ENCODE measurements at regions not wholly inside any gene's neighbourhood (a gene's known extent, or its start where the extent isn't known, plus 50 kb on each side); places are given as distances from the start of the nearest gene placed in this dataset.

DNA sequence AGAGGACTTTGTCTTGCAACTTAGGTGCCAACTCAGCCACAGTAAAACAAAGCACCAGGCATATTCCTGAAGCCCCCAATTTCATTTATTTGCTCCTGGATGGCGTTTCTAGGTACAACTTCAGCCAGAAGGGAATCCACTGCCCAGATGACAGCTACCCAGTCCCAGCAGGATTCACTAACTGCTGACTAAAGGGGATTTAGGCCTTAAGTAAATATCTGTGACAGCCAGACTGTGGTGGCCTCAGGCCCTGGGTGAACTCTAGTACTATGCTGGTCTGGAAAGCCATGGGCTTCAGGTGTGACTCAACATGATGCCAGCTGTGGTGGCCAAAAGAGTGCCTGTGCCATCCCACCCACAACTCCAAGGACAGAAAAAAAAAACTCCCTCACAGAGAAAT, 396.1 kb upstream of the CCNG1 start:
- TF ChIP-seq, protein P1, sequence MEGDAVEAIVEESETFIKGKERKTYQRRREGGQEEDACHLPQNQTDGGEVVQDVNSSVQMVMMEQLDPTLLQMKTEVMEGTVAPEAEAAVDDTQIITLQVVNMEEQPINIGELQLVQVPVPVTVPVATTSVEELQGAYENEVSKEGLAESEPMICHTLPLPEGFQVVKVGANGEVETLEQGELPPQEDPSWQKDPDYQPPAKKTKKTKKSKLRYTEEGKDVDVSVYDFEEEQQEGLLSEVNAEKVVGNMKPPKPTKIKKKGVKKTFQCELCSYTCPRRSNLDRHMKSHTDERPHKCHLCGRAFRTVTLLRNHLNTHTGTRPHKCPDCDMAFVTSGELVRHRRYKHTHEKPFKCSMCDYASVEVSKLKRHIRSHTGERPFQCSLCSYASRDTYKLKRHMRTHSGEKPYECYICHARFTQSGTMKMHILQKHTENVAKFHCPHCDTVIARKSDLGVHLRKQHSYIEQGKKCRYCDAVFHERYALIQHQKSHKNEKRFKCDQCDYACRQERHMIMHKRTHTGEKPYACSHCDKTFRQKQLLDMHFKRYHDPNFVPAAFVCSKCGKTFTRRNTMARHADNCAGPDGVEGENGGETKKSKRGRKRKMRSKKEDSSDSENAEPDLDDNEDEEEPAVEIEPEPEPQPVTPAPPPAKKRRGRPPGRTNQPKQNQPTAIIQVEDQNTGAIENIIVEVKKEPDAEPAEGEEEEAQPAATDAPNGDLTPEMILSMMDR (conservative IDR thresholded peaks at IDR 0.05 in 1 of 2, IDR thresholded peaks at IDR 0.05 in 1 of 2; ENCODE audit: low read depth in 1 of 2, low read length in 2 of 2) = no peak
- no peak for TF ChIP-seq EZH2 (IDR thresholded peaks at IDR 0.05; ENCODE audit: low read length, missing control alignments)
